ENCODE measurements at regions not wholly inside any gene's neighbourhood (a gene's known extent, or its start where the extent isn't known, plus 50 kb on each side); places are given as distances from the start of the nearest gene placed in this dataset.

GRCh38 chr4:59759082-59759825 lies 1440.9 kb upstream of the ADGRL3 start:
- intact Hi-C loops (cut with micrococcal nuclease) (no loop called here), dilution Hi-C loops (cut with MboI; ENCODE audit: extremely low pct_ligation_motif_present, low sequenced_read_pairs) (no loop called here)
- Histone ChIP-seq H3K9me3 (replicated peaks; ENCODE audit: control insufficient read depth, insufficient read depth, low read length) (no peaks in the 10 kb centered on the region), H3K9ac (replicated peaks; ENCODE audit: extremely low read depth, insufficient read depth, low read length) (no peak overlapping the region), H3K4me1 (ENCODE audit: control insufficient read depth, extremely low read depth, insufficient read depth, low read length) (no peaks in the 10 kb centered on the region), H3K4me2 (ENCODE audit: insufficient read depth, low read length) (no peak overlapping the region), H4K20me1 (replicated peaks; ENCODE audit: control insufficient read depth, extremely low read depth, insufficient read depth, low read length) (no peaks in the 10 kb centered on the region), H2AFZ (ENCODE audit: low read depth, low read length) (no peak overlapping the region), H3K27me3 (ENCODE audit: control insufficient read depth in 2 of 2, insufficient read depth in 2 of 2, low read length in 2 of 2) (no peaks in the 10 kb centered on the region), H3K27ac (ENCODE audit: insufficient read depth, low read depth, low read length) (no peak overlapping the region), H3K9me1 (replicated peaks; ENCODE audit: control insufficient read depth, extremely low read depth, insufficient read depth, low read length) (no peaks in the 10 kb centered on the region), H3K79me2 (ENCODE audit: control insufficient read depth, insufficient read depth, low read length) (no peaks in the 10 kb centered on the region), H3K4me3 (replicated peaks in 1 of 3; ENCODE audit: insufficient read depth in 1 of 3, low read depth in 1 of 3, low read length in 3 of 3) (no peak overlapping the region), H3K36me3 (ENCODE audit: control insufficient read depth in 2 of 2, extremely low read depth in 1 of 2, insufficient read depth in 2 of 2, low read length in 2 of 2) (no peaks in the 10 kb centered on the region)
- TF ChIP-seq MYC (IDR thresholded peaks at IDR 0.05; ENCODE audit: low read depth, low read length) (no peak), GATA2 (IDR thresholded peaks at IDR 0.05; ENCODE audit: insufficient read depth, insufficient read length, low read depth, low read length) (no peak), FOS (IDR thresholded peaks at IDR 0.05; ENCODE audit: borderline replicate concordance, insufficient read depth, low read length) (no peak), POLR2AphosphoS5 (IDR thresholded peaks at IDR 0.05; ENCODE audit: insufficient read depth, low read depth, low read length) (no peak), POLR2A (IDR thresholded peaks at IDR 0.05; ENCODE audit: low read depth, low read length) (no peak), CTCF (IDR thresholded peaks at IDR 0.05; ENCODE audit: extremely low read depth in 1 of 2, insufficient read depth in 1 of 2, low read depth in 1 of 2, low read length in 2 of 2) (no peak), EZH2 (IDR thresholded peaks at IDR 0.05; ENCODE audit: borderline replicate concordance, low read depth, low read length, severe bottlenecking) (no peak), MAX (IDR thresholded peaks at IDR 0.05; ENCODE audit: insufficient read depth, insufficient read length) (no peak), JUN (IDR thresholded peaks at IDR 0.05; ENCODE audit: borderline replicate concordance, insufficient read depth, insufficient read length, low read depth) (no peak)
- FAIRE-seq (no peak), DNase-seq (ENCODE audit: low read depth, low spot score) (no peak)
- ChIA-PET CTCF (no interaction called here), POLR2A (no interaction called here)
- no TSS peak for BruUV-seq (replicated peaks)
